ENCODE measurements at regions not wholly inside any gene's neighbourhood (a gene's known extent, or its start where the extent isn't known, plus 50 kb on each side); places are given as distances from the start of the nearest gene placed in this dataset.

DNA sequence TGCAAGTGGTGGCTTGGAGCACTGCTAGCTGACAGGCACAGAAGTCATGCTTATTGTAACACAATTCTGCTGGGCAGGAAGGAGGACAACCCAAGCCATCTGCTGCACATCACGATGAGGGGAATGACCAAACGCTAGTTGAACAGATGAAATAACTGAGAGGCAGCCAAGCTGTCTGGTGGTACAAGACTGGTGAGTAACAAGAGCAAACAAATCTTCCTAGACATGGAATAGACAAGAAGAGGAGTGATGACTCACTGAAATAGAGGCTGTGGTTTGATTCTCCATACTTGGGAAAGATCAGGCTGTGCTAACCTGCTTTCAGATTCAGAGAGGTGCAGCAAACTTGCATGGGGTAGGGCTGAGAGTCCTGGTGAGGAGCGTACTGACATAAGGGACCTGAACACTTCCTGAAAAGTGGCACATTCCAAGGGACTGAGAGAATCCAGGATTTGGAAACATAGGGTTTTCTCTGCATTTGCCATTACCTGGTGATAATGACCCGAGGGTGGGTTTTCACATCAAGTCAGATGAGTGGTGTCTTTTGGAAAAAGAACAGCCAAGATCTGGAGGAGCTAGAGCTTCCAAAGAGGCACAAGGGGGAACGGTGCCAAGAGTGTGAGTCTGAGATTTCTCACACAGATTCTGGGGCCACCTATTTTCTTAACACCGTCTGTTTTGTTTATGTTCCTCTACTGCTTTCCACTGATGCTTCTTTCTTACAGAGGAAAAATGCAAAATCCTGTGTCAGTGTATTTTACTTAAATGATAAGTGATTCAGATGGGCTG is 60.0 kb downstream of the PRL start:
- Mint-ChIP-seq H3K9me3 (ENCODE audit: low read depth) (no peaks in the 10 kb centered on the region), H3K4me1 (ENCODE audit: low read depth) (no peaks in the 10 kb centered on the region), H3K4me3 (no peak overlapping the region), H3K27ac (no peak overlapping the region), H3K36me3 (no peaks in the 10 kb centered on the region), H3K27me3 (no peaks in the 10 kb centered on the region)
